GM19467 (cell line): ENCODE measurements at regions not wholly inside any gene's neighbourhood (a gene's known extent, or its start where the extent isn't known, plus 50 kb on each side); places are given as distances from the start of the nearest gene placed in this dataset.
"Not testable (repeated sequence)": the region's sequence is repeated elsewhere in the genome, so short reads cannot be mapped to it uniquely, and the experiment has no call there.

Experiments used
- ATAC-seq: cut with Tn5 transposase; IDR thresholded peaks from one replicate; pipeline ENCODE4 v1.9.1; 2021; ENCODE audit warnings: mild to moderate bottlenecking, moderate library complexity; ENCODE audit not compliant: unreplicated experiment

DNA sequence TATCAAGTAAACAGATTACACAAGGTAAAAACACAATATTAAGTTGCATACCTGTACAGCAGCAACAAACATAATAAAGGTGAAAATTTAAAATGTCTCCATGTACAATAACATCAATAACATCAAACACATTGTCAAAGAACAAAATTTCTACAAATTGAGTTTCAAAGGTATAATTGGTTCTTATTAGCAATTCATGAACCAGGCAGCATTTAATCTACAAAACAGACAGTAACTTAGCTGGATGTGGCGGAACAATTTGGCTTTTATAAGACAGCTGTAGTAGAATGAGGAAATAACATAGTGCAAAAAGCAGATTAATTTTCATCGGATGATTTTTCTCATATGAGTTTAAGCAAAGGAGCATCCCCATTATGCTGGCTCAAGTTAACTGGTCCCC is 1176.8 kb downstream of the EFNA5 start:
- no peak for ATAC-seq

DNA sequence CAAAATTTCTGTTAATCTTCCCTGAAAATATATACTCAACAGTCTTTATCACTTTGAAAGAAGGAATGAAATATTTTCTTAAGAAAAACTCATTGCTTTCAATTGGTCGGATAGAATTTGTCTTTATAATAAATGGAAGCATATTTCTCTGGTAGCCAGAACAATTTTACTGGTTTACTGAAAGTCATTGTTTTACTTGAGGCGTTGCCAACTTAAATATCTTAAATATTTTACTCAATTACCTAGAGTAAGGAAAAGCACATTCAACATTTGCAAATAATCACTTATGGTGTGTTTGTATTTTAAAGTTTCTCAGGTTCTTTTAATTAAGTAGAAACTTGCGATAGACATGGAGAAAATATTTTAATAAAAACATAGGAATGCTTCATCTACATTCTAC is 1181.7 kb downstream of the EFNA5 start:
- no peak for ATAC-seq

GRCh38 chr5:106488407-106488806 is 1182.3 kb downstream of the EFNA5 start:
- ATAC-seq = no peak

DNA sequence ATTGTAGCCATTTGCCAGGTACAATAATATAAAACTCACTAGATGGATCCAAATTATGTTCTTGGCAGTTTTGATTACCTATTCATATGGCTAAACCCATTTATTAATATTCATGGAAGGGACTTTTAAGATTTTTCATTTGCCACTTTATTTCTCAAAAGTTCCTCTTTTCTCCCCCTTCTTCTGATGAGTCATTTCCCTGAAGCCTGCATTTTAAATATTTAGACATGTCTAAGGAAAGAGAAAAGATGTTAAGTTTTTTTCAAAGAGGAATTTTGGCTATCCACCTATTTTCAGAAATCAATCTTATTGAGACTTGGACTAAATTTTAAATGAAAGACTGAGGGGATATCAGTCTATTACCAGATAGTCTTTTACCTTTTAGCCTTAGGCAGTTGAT is 1189.4 kb downstream of the EFNA5 start:
- no peak for ATAC-seq

DNA sequence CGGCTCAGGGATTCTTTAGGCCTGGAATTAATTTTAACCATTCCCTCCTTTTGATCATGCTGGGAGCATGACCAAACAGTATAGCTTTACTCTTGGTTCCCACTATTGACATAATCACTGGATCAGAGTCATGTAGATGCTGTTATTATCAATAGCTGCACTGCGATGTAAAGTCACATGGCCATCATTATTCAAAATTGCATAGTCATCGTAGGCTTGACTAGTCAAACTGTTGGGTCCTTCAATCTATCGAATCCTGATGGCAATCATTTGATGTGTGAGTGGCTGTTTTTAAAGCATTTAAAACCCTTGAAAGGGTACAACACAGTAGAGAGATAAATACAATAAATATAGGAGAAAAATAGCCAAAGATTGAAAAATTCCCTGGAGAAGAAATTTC is 1194.1 kb downstream of the EFNA5 start:
- no peak for ATAC-seq

- no peak for ATAC-seq
Measured at GRCh38 chr5:106474066-106474465, 1196.7 kb downstream of the EFNA5 start.

DNA sequence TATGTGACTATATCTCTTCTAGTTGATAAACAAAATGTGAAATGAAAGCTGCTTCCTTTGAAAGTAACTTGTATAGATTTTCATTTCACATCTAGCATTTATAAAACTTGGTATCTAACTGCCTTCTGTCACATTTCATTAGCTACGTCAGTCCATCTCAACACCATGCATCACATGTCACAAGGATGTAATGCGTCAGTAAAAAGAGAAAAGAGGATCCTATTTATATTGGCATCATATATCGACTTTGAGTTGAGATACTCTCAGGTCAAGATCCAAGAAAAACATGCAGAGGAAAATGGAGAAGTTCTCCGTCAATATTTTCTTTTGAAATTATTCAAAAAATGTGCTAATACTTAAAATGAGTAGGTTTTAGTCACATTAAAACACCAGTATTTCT is 1211.2 kb downstream of the EFNA5 start:
- ATAC-seq = no peak

GRCh38 chr5:106454651-106455415 is 1215.9 kb downstream of the EFNA5 start:
- no peak for ATAC-seq

DNA sequence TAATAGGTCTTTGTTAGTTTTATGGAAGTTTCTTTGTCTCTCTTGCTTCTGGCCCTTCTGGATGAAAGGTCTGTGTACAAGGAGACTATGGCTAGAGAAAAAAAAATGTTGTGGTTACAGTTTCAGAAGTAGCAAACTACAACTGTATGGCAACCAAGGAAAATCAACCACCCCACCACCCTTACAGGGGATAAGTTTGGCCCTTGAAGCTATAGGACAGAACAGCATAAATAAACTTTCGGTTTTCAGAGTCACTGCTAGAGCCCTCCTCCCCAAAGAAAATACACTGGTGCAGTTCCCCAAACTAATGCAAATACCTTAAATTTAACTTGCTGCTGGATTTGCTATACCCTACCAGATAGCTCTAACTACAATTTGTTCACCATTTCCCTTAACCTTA is 1216.7 kb downstream of the EFNA5 start:
- ATAC-seq = no peak

- no peak for ATAC-seq
Measured at GRCh38 chr5:106451998-106452397, 1218.7 kb downstream of the EFNA5 start.

- no peak for ATAC-seq
Measured at GRCh38 chr5:106443746-106444145, 1227.0 kb downstream of the EFNA5 start.

DNA sequence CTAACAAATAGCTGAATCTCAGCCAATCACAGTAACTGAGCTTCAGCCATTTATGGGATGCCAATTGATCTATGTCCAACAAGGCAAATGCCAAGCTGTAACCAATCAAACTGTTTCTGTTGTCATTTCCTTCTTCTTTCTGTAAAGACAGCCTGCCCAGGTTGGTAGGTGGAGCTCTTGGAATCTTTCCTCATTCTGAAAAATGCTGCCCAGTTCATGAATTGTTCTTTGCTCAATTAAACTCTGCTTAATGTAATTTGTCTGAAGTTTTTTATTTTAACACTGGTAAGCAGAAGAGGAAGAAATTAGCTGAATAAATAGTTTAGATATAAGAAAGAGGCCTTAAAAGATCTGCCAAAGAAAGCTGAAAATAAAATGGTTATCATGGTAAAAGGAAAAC is 1235.6 kb downstream of the EFNA5 start:
- ATAC-seq = no peak

GRCh38 chr5:106430733-106431132 is 1240.0 kb downstream of the EFNA5 start:
- not testable (repeated sequence) for ATAC-seq

DNA sequence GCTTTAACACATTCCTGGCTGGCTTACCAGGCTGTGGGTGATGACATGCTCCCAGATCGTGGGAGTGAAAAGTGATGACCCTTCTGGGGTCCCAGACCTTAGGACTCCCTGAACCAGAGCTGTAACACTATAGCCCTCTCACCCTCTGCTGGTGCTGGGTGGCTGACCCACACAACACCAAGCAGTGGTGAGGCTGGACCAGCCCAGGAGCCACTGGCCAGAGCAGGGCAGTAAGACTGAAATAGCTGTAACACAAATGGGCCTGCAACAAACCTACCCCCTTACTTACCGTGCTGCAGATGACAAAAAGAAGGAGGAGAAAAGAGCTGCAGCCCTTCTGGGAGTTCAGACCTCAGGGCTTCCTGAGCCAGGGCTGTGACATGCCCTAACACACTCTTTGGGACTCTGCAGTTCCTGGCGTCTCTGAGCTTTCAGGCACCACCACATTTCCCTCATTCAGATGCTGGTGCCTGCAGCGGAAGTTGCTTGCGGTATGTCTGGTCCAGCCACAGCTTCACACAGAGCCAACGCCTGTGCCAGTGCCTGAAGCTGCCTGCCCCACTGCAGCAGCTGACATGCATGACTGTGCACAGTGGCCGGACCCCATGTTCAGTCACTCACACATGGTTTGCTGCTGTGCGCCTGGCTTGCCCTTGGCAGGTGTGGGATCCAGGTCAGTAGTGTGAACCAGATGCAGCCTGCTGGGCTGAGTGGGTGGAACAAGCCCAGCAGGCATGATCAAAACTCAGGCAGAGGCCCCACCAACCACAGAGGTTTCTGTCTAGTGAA is 1247.4 kb downstream of the EFNA5 start:
- no peak for ATAC-seq

DNA sequence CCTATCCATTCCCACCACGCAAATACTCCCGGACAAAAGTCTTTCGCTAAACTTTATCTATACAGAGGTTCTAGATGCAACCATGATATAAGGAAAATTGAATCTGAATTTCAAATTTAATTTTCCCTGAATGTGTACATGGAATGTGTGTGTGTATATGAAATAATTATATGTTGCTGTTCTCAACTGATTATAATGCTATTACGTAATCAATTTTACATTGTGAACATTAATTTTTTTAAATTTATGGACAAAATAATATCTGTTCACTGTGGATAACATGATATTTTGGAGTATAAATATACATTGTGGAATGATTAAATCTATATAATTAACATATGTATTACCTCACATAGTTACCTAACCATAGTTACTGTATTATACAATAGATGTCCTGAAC is 1250.6 kb downstream of the EFNA5 start:
- ATAC-seq = no peak

DNA sequence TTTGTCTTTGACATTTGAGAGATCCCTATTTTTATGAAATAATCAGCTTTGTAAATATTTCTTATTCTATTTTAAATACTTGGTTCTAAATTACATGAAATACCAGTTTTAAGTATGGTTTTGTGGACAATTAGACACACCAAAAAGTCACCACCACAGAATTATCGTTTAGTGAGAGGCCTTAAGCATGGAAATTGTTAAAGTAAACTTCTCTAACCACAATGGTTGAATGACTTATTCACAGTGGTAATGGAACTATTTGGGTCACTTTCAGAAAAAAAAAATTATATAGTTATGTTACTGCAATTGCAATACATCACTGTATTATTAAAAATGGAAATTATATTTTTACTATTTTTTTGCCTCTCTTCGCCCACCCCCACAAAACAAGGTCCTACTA is 1252.5 kb downstream of the EFNA5 start:
- ATAC-seq = no peak

GRCh38 chr5:106417566-106417965 is 1253.2 kb downstream of the EFNA5 start:
- no peak for ATAC-seq

GRCh38 chr5:106417163-106417562 is 1253.6 kb downstream of the EFNA5 start:
- ATAC-seq = no peak

- ATAC-seq = no peak
Measured at GRCh38 chr5:106415541-106415940, 1255.2 kb downstream of the EFNA5 start.

- ATAC-seq = no peak
Measured at GRCh38 chr5:106414342-106414741, 1256.4 kb downstream of the EFNA5 start.

DNA sequence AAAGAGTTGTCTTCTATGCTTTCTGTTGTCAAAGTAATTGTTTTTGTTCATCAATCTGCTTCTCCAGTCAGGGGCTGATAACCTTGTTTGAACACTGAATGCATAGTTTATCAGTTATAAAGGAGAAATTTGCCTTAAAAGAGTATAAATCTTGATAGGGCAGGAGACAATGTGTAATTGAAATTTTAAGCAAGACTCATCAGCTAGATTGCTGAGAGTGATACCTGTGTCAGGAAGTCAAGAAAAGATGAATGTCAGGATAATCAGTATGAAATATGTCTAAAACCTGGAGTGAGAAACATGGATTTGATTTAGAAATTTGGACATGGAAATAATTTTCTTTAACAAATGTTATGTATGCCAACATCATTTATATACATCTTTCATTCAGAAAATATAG is 1258.1 kb downstream of the EFNA5 start:
- ATAC-seq = no peak

DNA sequence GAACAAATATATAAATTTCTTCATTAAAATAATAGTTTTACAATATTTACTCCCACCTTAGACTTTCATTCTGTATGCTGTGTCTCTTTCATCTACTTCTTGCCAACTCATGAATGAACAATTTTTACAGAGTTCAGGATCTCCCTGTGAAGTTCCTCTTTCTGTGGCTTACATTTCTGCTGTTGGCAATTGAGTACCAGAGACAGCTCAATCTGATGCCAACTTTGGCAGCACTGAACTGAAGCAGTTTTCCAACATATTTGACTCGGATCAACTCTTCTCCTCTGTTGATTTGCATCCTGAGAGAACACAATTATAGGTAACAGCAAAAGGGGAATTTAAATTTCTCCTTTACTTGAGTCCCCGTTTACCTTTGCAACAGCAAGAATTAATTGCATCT is 1262.2 kb downstream of the EFNA5 start:
- ATAC-seq = no peak
